HUES48 (cell line): ENCODE measurements at regions not wholly inside any gene's neighbourhood (a gene's known extent, or its start where the extent isn't known, plus 50 kb on each side); places are given as distances from the start of the nearest gene placed in this dataset.

Experiments
- H3K27ac ChIP-seq: one replicate; pipeline ENCODE4 v1.7.0; 2013; ENCODE audit warnings: low read depth, low read length, inconsistent platforms
- H3K27me3 ChIP-seq: 2 replicates; pipeline ENCODE4 v1.6.1; 2013; ENCODE audit warnings: mild to moderate bottlenecking, low read length; ENCODE audit not compliant: control insufficient read depth, insufficient read depth
- H3K36me3 ChIP-seq: 2 replicates; pipeline ENCODE4 v1.6.1; 2013; ENCODE audit warnings: low read length; ENCODE audit not compliant: control insufficient read depth, insufficient read depth
- H3K4me1 ChIP-seq: 2 replicates; pipeline ENCODE4 v1.6.1; 2013; ENCODE audit warnings: mild to moderate bottlenecking, low read length; ENCODE audit not compliant: control insufficient read depth, insufficient read depth
- H3K4me3 ChIP-seq: 2 replicates; pipeline ENCODE4 v1.5.1; 2013; ENCODE audit warnings: mild to moderate bottlenecking, low read depth, low read length
- H3K9ac ChIP-seq: 2 replicates; pipeline ENCODE4 v1.6.1; 2013; ENCODE audit warnings: mild to moderate bottlenecking, low read depth, low read length, moderate library complexity
- H3K9me3 ChIP-seq: 2 replicates; pipeline ENCODE4 v1.6.1; 2013; ENCODE audit warnings: low read length; ENCODE audit not compliant: control insufficient read depth, insufficient read depth

- Histone ChIP-seq H3K27ac (no peak overlapping the region), H3K36me3 (no peaks in the 10 kb centered on the region), H3K9ac (no peak overlapping the region), H3K27me3 (no peaks in the 10 kb centered on the region), H3K9me3 (peaks cover 17% of the 10 kb centered on the region), H3K4me1 (no peaks in the 10 kb centered on the region), H3K4me3 (no peak overlapping the region)
Measured at GRCh38 chr1:198809247-198809646, 170.4 kb downstream of the PTPRC start.

DNA sequence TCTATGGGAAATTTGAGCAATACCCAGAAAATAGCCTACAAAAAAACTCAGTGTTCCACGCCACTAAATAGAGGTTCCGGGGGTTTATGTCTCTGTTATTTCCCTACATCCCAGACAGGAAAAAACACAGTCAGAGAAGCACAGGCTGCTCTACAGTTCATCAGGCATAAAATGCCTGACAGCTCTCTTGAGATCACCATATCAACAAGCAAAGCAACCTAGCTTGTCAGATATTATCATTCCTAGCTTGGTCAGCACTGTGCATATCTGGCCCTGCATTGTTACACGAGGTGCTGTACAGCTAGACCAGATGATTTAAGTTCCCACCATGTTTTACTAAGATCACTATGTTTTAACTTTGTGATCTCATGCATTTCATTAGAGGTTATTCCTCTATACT, 172.6 kb downstream of the PTPRC start:
- H3K36me3 ChIP-seq, result no peaks in the 10 kb centered on the region
- H3K4me1 ChIP-seq, result no peaks in the 10 kb centered on the region
- no peak overlapping the region for H3K4me3 ChIP-seq
- no peak overlapping the region for H3K27ac ChIP-seq
- H3K27me3 ChIP-seq, result no peaks in the 10 kb centered on the region
- no peak overlapping the region for H3K9ac ChIP-seq
- peaks cover 35% of the 10 kb centered on the region for H3K9me3 ChIP-seq

- Histone ChIP-seq H3K4me3 (no peak overlapping the region), H3K27ac (no peak overlapping the region), H3K9ac (no peak overlapping the region), H3K9me3 (no peaks in the 10 kb centered on the region), H3K36me3 (no peaks in the 10 kb centered on the region), H3K4me1 (0 out of 2 replicates have a peak, but pooled peaks cover 6% of the 10 kb centered on the region), H3K27me3 (no peaks in the 10 kb centered on the region)
Measured at GRCh38 chr1:198823626-198824025, 184.8 kb downstream of the PTPRC start.

DNA sequence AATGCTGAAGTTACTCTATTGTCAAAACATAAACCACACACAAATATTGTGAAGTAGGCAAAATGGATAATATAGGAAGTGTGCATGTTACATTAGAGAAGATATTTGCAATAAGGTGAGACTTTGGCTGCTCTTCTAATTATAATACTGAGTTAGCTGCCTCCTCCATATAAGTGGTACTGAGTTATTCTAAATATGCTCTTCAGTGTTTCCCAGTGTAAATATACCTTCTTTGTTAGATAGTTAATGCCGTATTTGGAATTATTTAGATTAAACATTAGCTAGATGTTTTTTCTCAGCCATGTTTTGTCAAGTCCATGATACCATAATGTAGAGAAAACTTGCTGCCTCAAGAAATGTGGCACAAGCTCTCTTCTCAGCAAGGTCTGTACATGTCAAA, 186.4 kb downstream of the PTPRC start:
- Histone ChIP-seq H3K9ac (no peak overlapping the region), H3K4me1 (peaks cover 1% of the 10 kb centered on the region; the same call in 1 of the 2 replicates), H3K36me3 (no peaks in the 10 kb centered on the region), H3K27me3 (no peaks in the 10 kb centered on the region), H3K9me3 (no peaks in the 10 kb centered on the region), H3K27ac (no peak overlapping the region), H3K4me3 (no peak overlapping the region)

- Histone ChIP-seq H3K27ac (no peak overlapping the region), H3K9ac (no peak overlapping the region), H3K4me1 (peaks cover 3% of the 10 kb centered on the region; the same call in 1 of the 2 replicates), H3K4me3 (no peak overlapping the region), H3K9me3 (no peaks in the 10 kb centered on the region), H3K27me3 (no peaks in the 10 kb centered on the region), H3K36me3 (no peaks in the 10 kb centered on the region)
Measured at GRCh38 chr1:198829356-198829755, 190.5 kb downstream of the PTPRC start.

DNA sequence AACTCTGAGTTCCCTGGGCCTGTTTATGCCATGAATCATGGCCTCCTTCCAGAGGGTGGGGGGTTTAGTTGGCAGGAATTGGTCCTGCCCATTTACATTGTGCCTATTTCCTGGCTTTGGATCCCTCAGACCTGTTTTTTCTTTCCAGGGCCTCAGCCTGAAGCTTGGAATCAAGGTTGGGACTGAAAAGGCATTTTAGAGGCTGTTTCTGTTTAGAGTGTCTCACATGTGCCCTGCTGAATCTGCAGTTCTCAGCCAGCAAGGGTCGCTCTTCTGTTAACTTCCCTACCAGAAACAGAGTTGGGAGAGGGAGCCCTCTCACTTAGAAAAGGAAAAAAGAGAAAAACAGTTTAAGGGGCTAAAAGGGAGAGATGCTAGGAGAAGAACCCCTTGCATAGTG, 191.1 kb downstream of the PTPRC start:
- Histone ChIP-seq H3K4me3 (no peak overlapping the region), H3K9ac (no peak overlapping the region), H3K27ac (no peak overlapping the region), H3K36me3 (no peaks in the 10 kb centered on the region), H3K9me3 (no peaks in the 10 kb centered on the region), H3K27me3 (no peaks in the 10 kb centered on the region), H3K4me1 (peaks cover 3% of the 10 kb centered on the region; the same call in 1 of the 2 replicates)

GRCh38 chr1:198830412-198830811, 191.6 kb downstream of the PTPRC start:
- H3K9ac ChIP-seq, result no peak overlapping the region
- no peak overlapping the region for H3K4me3 ChIP-seq
- H3K9me3 ChIP-seq, result no peaks in the 10 kb centered on the region
- H3K27me3 ChIP-seq, result no peaks in the 10 kb centered on the region
- no peaks in the 10 kb centered on the region for H3K36me3 ChIP-seq
- H3K27ac ChIP-seq, result no peak overlapping the region
- H3K4me1 ChIP-seq, result peaks cover 3% of the 10 kb centered on the region; the same call in 1 of the 2 replicates

DNA sequence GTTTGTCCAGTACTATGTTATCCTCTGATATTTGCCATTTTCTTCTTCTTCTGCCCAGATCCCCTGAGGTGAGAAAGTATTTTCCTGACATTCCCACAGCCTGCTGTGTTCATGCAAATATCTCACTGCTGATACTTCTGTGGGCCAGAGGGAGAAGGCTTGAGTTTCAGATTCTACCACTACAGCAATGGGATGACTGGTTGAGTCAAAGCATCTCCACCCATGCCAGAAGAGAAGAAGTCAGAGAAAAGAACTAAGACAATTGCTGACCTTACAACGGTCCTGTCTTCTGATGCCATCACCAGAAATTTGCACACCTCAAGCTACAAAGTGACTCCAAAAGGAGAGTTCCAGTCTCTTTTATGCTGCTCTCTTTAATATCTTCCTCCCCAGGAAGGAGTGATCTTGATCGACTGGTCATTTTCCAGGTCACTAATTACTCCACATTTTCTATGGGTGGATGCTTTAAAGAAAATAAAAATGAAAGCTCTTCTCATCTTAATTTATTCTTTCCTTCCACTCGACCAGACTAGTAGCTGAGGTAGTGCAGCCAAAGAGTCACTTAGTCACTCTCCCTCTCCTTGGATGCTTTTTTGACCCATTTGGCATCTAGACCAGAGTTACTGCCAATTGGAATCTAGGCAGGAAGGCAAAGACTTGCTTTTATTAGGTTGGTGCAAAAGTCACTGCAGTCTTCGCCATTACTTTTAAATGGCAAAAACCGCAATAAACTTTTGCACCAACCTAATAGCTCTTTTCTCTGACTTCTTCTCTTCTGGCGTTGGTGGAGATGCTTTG, 195.1 kb downstream of the PTPRC start:
- H3K36me3 ChIP-seq, result no peaks in the 10 kb centered on the region
- H3K4me1 ChIP-seq, result peaks cover 3% of the 10 kb centered on the region; the same call in 1 of the 2 replicates
- no peaks in the 10 kb centered on the region for H3K9me3 ChIP-seq
- H3K27me3 ChIP-seq, result no peaks in the 10 kb centered on the region
- H3K27ac ChIP-seq, result no peak overlapping the region
- no peak overlapping the region for H3K9ac ChIP-seq
- H3K4me3 ChIP-seq, result no peak overlapping the region

GRCh38 chr1:198837278-198838021, 198.6 kb downstream of the PTPRC start:
- H3K9me3 ChIP-seq, result no peaks in the 10 kb centered on the region

GRCh38 chr1:198838022-198838342, 199.1 kb downstream of the PTPRC start:
- Histone ChIP-seq H3K36me3 (no peaks in the 10 kb centered on the region), H3K9ac (no peak overlapping the region), H3K4me3 (no peak overlapping the region), H3K4me1 (no peaks in the 10 kb centered on the region), H3K27ac (no peak overlapping the region), H3K27me3 (no peaks in the 10 kb centered on the region), H3K9me3 (no peaks in the 10 kb centered on the region)

More at GRCh38 chr1:198837278-198838021, 198.6 kb downstream of the PTPRC start:
- no peak overlapping the region for H3K27ac ChIP-seq
- H3K4me3 ChIP-seq, result no peak overlapping the region
- no peak overlapping the region for H3K9ac ChIP-seq
- no peaks in the 10 kb centered on the region for H3K36me3 ChIP-seq
- H3K27me3 ChIP-seq, result no peaks in the 10 kb centered on the region
- no peaks in the 10 kb centered on the region for H3K4me1 ChIP-seq

DNA sequence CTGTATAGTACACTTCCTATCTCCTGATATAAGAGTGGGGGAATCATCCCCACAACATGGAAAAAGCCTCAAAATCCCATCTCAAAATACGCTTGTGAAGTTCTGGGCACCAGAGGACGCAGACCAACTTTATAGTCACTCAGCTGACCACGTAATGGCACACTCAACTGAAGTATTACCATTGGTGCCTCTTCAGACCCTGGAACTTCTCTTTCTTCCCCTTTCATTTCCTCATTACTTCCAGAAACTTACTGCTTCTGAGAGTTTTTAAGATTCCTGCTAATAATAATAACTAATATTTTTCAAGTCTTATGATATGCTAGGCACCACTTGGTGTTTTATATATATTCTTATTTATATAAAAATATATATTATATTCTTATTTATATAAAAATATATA, 202.6 kb downstream of the PTPRC start:
- Histone ChIP-seq H3K9me3 (no peaks in the 10 kb centered on the region), H3K36me3 (no peaks in the 10 kb centered on the region), H3K4me1 (no peaks in the 10 kb centered on the region), H3K27ac (no peak overlapping the region), H3K9ac (no peak overlapping the region), H3K27me3 (no peaks in the 10 kb centered on the region), H3K4me3 (no peak overlapping the region)
